HG03354 (cell line): ENCODE measurements at regions not wholly inside any gene's neighbourhood (a gene's known extent, or its start where the extent isn't known, plus 50 kb on each side); places are given as distances from the start of the nearest gene placed in this dataset.
"Not testable (repeated sequence)": the region's sequence is repeated elsewhere in the genome, so short reads cannot be mapped to it uniquely, and the experiment has no call there.

Source experiments
- ATAC-seq: cut with Tn5 transposase; IDR thresholded peaks from one replicate; pipeline ENCODE4 v1.9.1; 2021; ENCODE audit warnings: mild to moderate bottlenecking; ENCODE audit not compliant: unreplicated experiment, poor library complexity, severe bottlenecking

GRCh38 chr2:234710066-234710465 lies 213.2 kb upstream of the ARL4C start:
- no peak for ATAC-seq

- no peak for ATAC-seq
Measured at GRCh38 chr2:234708717-234709116, 211.8 kb upstream of the ARL4C start.

- no peak for ATAC-seq
Measured at GRCh38 chr2:234708091-234708683, 211.3 kb upstream of the ARL4C start.

- ATAC-seq, result no peak
Measured at GRCh38 chr2:234706086-234706485, 209.2 kb upstream of the ARL4C start.

- no peak for ATAC-seq
Measured at GRCh38 chr2:234705108-234705507, 208.2 kb upstream of the ARL4C start.

GRCh38 chr2:234703258-234703657 lies 206.4 kb upstream of the ARL4C start:
- no peak for ATAC-seq

GRCh38 chr2:234702731-234703225 lies 205.9 kb upstream of the ARL4C start:
- ATAC-seq, result no peak

- no peak for ATAC-seq
Measured at GRCh38 chr2:234701841-234702240, 205.0 kb upstream of the ARL4C start.

GRCh38 chr2:234701421-234701820 lies 204.5 kb upstream of the ARL4C start:
- no peak for ATAC-seq

GRCh38 chr2:234699456-234699855 lies 202.6 kb upstream of the ARL4C start:
- ATAC-seq, result no peak

GRCh38 chr2:234697300-234697876 lies 200.5 kb upstream of the ARL4C start:
- not testable (repeated sequence) for ATAC-seq

GRCh38 chr2:234695981-234696380 lies 199.1 kb upstream of the ARL4C start:
- no peak for ATAC-seq

GRCh38 chr2:234694244-234695013 lies 197.5 kb upstream of the ARL4C start:
- ATAC-seq, result no peak

GRCh38 chr2:234693681-234694190 lies 196.9 kb upstream of the ARL4C start:
- ATAC-seq, result not testable (repeated sequence)

- ATAC-seq, result not testable (repeated sequence)
Measured at GRCh38 chr2:234693191-234693590, 196.3 kb upstream of the ARL4C start.

- ATAC-seq, result no peak
Measured at GRCh38 chr2:234691968-234692955, 195.4 kb upstream of the ARL4C start.

- ATAC-seq, result no peak
Measured at GRCh38 chr2:234691214-234691575, 194.3 kb upstream of the ARL4C start.

GRCh38 chr2:234690569-234691213 lies 193.8 kb upstream of the ARL4C start:
- ATAC-seq, result no peak

- ATAC-seq, result no peak
Measured at GRCh38 chr2:234689911-234690379, 193.1 kb upstream of the ARL4C start.
